T-helper 17 cell (primary cell): ENCODE measurements at regions not wholly inside any gene's neighbourhood (a gene's known extent, or its start where the extent isn't known, plus 50 kb on each side); places are given as distances from the start of the nearest gene placed in this dataset.

Source experiments
- ATAC-seq: fragments of 150-1000 bp; cut with Tn5 transposase; 2 replicates; pipeline ENCODE4 v1.10.0; 2021; ENCODE audit warnings: mild to moderate bottlenecking, moderate library complexity
- DNase-seq, 3 donors: peaks; one replicate each; pipeline versions ENCODE4 v3.0.0 to v3.0.0-alpha.2; 2020 to 2021
- H3K9me3 ChIP-seq: one replicate; pipeline ENCODE4 v1.7.0; 2013; ENCODE audit warnings: low read length, mild to moderate bottlenecking; ENCODE audit not compliant: control insufficient read depth, poor library complexity, severe bottlenecking
- H3K27ac Mint-ChIP-seq: one replicate; pipeline ENCODE4 v1.8.0; 2022; ENCODE audit warnings: mild to moderate bottlenecking, moderate library complexity, mixed read lengths
- H3K27me3 Mint-ChIP-seq: one replicate; pipeline ENCODE4 v1.8.0; 2022; ENCODE audit warnings: mixed read lengths
- H3K36me3 Mint-ChIP-seq: one replicate; pipeline ENCODE4 v1.8.0; 2022; ENCODE audit warnings: low read depth, mixed read lengths
- H3K4me1 Mint-ChIP-seq: one replicate; pipeline ENCODE4 v1.8.0; 2022; ENCODE audit warnings: mild to moderate bottlenecking, mixed read lengths
- H3K4me3 Mint-ChIP-seq: one replicate; pipeline ENCODE4 v1.8.0; 2022; ENCODE audit warnings: mild to moderate bottlenecking, moderate library complexity, mixed read lengths

DNA sequence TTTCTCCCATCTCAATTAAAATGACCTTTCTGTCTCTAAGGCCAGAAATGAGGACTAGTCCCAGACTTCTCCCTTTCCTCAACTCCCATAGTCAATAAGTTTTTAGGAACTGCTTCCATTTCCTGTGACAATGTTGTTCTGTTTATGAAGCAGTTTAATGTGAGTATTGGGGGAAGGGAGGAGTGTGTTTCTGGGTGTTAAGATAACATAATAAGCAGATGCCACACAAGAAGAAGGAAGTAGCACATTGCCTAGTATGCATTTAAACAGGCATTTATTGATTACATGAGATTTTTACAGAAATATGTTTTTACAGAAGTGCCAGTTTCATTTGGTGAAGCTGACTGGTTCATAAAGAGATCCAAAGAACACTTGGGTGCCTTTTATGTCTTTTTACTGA is 65.6 kb upstream of the TNR start:
- Mint-ChIP-seq H3K36me3 (no peaks in the 10 kb centered on the region), H3K27me3 (peaks cover 34% of the 10 kb centered on the region), H3K4me3 (no peak overlapping the region), H3K27ac (no peak overlapping the region), H3K4me1 (no peaks in the 10 kb centered on the region)
- no peak for ATAC-seq
- no peak for DNase-seq
- H3K9me3 ChIP-seq: no peaks in the 10 kb centered on the region

DNA sequence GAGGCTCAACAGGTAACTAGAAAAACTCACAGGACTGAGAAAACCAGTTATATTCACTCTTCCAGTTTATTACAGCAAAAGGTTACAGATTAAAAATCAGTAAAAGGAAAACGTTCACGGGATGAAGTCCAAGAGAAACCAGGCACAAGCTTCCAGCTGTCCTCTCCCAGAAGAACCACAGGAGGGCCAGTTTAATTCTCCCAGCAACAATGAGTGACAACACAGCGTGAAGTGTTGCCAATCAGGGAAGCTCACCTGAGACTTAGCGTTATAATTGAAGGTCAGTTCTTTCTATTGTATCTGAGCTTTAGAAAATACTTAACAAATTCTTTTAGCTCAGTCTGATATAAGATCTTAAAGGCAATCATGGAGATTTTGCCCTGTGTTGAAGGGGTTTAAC is 65.2 kb upstream of the TNR start:
- ATAC-seq: no peak
- no peaks in the 10 kb centered on the region for H3K36me3 Mint-ChIP-seq

DNA sequence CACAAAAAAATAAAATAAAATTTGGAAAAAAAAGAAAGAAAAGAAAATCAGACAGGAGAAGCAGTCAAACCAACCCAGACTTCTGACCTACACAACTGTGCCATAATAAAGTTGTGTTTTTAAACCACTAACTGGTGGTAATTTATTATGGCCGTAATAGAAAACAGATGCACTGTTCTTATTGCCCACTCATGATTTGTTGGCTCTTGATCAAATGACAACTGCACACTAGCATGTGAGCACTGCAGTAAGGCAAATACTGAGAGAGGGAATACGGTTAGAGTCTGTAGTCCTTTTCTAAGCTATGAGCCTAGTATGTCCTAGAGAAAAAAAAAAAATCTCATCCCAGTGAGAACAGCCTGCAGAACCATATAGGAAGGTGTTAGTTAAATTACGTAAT is 61.2 kb upstream of the TNR start:
- Mint-ChIP-seq H3K27ac (no peak overlapping the region), H3K4me3 (no peak overlapping the region), H3K27me3 (peaks cover 20% of the 10 kb centered on the region), H3K36me3 (no peaks in the 10 kb centered on the region), H3K4me1 (no peaks in the 10 kb centered on the region)
- ATAC-seq (no peak), DNase-seq (no peak)
- H3K9me3 ChIP-seq: no peaks in the 10 kb centered on the region

More for the DNA sequence above, 65.2 kb upstream of the TNR start:
- DNase-seq: no peak
- no peaks in the 10 kb centered on the region for H3K4me1 Mint-ChIP-seq
- no peak overlapping the region for H3K27ac Mint-ChIP-seq
- no peak overlapping the region for H3K4me3 Mint-ChIP-seq
- peaks cover 34% of the 10 kb centered on the region for H3K27me3 Mint-ChIP-seq
- H3K9me3 ChIP-seq: no peaks in the 10 kb centered on the region

DNA sequence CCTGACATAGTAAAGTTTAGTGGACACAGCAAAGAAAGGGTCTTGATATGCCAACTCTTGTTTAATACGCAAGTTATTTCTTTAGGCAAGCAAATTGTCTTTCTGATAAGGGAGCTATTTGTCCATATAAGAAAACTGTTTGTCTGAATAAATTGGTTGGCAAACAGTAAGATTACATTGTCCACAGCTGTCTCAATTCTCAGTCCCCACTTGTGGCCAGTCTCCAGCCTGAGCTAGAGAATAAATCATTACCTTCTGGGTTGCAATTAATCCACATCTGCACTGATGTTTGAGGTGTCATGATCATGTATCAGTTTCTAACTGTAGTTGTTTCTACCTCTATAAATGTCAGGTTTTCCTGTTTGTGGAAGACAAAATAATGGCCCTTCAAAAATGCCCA is 60.0 kb upstream of the TNR start:
- H3K9me3 ChIP-seq: no peaks in the 10 kb centered on the region
- no peak for DNase-seq
- no peak for ATAC-seq
- Mint-ChIP-seq H3K27me3 (peaks cover 9% of the 10 kb centered on the region), H3K27ac (no peak overlapping the region), H3K4me3 (no peak overlapping the region), H3K36me3 (no peaks in the 10 kb centered on the region), H3K4me1 (no peaks in the 10 kb centered on the region)

DNA sequence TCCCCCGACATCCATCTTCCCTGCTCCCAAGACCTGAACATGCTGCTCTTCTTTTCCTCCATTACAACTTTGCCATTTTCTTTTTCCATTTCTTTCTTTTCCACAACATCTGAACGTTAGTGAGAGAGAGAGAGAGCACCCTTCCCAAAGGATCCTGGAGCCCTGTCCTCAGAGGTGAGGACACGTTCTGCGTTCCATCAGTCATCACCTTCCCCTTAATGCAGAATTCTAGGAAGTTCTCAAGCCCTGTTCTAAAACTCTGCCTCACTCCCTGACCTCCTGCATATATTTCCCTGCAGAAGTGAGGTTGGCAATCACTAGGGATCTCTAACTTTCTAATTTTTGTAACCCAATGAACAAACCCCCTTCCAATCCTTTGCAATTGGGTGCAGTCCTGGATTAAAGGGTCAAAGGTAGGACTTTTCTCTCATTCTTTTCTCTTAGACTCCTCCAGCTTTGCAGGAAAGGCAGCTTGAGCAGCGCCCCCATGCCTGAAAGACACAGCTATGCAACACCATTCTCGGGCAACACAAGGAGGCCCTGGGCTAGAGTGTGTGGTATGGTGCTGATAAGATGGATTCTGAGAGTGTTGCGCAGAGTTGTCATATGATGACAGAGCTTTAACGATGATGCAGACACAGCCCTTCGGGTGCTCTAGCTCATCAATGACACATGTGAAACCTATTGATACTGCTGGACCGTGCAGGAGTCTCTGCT is 59.2 kb upstream of the TNR start:
- Mint-ChIP-seq H3K27ac (no peak overlapping the region), H3K27me3 (peaks cover 8% of the 10 kb centered on the region), H3K4me1 (no peaks in the 10 kb centered on the region), H3K4me3 (no peak overlapping the region), H3K36me3 (no peaks in the 10 kb centered on the region)
- ATAC-seq (no peak), DNase-seq (no peak)
- H3K9me3 ChIP-seq: no peaks in the 10 kb centered on the region

DNA sequence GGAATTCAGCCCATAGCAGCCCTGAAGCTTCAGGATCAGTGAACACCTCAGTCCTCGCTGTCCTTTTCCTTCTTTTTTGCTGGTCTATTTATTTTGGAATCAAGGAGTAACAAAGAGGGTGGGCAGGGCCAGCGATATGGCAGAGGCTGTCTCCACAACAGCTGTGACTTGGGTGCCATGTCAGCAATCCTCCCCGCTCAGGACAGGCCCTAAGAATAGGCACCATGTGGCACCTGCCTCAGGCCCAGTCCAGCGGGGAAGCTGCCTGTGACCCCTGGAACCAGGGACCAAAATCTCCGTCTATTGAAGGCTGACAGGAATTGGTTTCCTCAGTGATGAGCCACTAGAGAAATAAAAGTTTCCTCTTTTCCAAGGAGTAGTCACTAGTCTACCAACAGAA is 58.6 kb upstream of the TNR start:
- no peak overlapping the region for H3K4me3 Mint-ChIP-seq
- DNase-seq: no peak
- no peaks in the 10 kb centered on the region for H3K9me3 ChIP-seq
- no peak for ATAC-seq
- H3K27ac Mint-ChIP-seq: no peak overlapping the region
- H3K27me3 Mint-ChIP-seq: peaks cover 13% of the 10 kb centered on the region
- no peaks in the 10 kb centered on the region for H3K36me3 Mint-ChIP-seq
- no peaks in the 10 kb centered on the region for H3K4me1 Mint-ChIP-seq

DNA sequence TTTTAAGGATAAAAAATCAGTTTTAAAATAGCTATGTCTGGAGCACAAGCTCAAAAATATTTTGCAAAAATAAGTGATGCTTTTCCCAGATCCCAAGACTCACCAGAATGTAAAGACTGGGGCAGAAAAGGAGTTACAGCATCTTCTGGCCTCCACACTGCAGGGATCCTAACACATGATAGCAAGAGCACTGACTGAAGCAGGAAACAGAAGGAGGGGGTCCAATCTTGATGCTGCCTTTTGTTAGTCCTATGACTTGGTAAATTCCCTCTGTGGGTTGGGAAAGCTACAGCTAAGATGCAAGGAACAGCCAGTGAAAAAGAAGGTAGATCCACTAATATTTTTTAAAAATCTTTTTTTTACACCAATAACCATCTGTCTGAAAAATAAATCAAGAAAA is 54.2 kb upstream of the TNR start:
- Mint-ChIP-seq H3K36me3 (no peaks in the 10 kb centered on the region), H3K27ac (no peak overlapping the region), H3K4me3 (no peak overlapping the region), H3K27me3 (peaks cover 25% of the 10 kb centered on the region), H3K4me1 (no peaks in the 10 kb centered on the region)
- H3K9me3 ChIP-seq: no peaks in the 10 kb centered on the region
- ATAC-seq: no peak
- no peak for DNase-seq

DNA sequence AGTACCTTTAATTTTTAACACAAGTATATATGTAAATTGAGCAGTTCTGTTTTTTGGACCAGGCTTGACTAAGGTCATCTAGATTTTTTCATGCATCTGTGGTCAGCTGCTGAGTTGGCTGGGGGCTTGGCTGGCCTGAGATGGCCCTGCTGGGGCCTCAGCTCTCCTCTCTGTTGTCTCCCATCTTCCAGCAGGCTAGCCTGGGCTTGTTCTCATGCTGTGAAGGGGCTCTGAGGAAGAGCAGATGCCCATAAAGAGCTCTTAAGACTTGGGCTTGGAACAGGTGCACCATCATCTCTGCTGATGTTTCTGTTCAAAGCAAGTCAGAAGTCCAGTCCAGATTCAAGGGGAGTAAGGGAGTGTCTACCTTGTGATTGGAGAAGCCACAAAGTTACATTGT is 51.2 kb upstream of the TNR start:
- Mint-ChIP-seq H3K4me1 (no peaks in the 10 kb centered on the region), H3K4me3 (no peak overlapping the region), H3K36me3 (no peaks in the 10 kb centered on the region), H3K27me3 (peaks cover 29% of the 10 kb centered on the region), H3K27ac (no peak overlapping the region)
- DNase-seq (no peak), ATAC-seq (no peak)
- H3K9me3 ChIP-seq: no peaks in the 10 kb centered on the region

DNA sequence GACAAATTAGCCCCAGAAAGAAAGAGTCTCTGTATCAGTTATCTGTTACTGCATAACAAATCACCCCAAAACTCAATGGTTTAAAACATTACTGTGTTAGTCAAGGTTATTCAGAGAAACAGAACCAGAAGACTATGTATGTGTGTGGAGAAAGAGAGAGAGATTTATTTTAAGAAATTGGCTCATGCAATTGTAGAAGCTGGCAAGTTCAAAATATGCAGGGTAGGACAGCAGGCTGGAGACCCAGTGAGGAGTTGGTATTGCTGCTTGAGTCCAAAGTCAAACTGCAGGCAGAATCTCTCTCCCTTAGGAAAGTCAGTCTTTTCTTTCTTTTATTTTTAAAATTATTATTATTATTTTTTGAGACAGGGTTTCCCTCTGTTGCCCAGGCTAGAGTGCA is 50.2 kb upstream of the TNR start:
- no peak overlapping the region for H3K27ac Mint-ChIP-seq
- no peak for DNase-seq
- H3K9me3 ChIP-seq: no peaks in the 10 kb centered on the region
- no peaks in the 10 kb centered on the region for H3K4me1 Mint-ChIP-seq
- H3K4me3 Mint-ChIP-seq: no peak overlapping the region
- peaks cover 29% of the 10 kb centered on the region for H3K27me3 Mint-ChIP-seq
- no peak for ATAC-seq
- no peaks in the 10 kb centered on the region for H3K36me3 Mint-ChIP-seq
